Breast epithelium (tissue), 3 donors: ENCODE measurements at regions not wholly inside any gene's neighbourhood (a gene's known extent, or its start where the extent isn't known, plus 50 kb on each side); places are given as distances from the start of the nearest gene placed in this dataset.

Experiments used
- POLR2A ChIP-seq: fragments of 450-650 bp; IDR thresholded peaks from one replicate; pipeline ENCODE4 v1.6.1; 2016; ENCODE audit warnings: antibody characterized with exemption, mild to moderate bottlenecking, moderate library complexity
- POLR2AphosphoS5 ChIP-seq, 3 donors: sonication (generic); formaldehyde crosslinking; IDR thresholded peaks; one replicate each; pipeline ENCODE4 v1.6.1; 2017; ENCODE audit warnings: antibody characterized with exemption in 3 of 3
- TF ChIP-seq, protein P1 (sequence below), 3 donors: fragments of 450-650 bp; IDR thresholded peaks; one replicate each; pipeline ENCODE4 v1.5.1; 2016 to 2017; ENCODE audit warnings: antibody characterized with exemption in 3 of 3, mild to moderate bottlenecking in 3 of 3, moderate library complexity in 3 of 3

DNA sequence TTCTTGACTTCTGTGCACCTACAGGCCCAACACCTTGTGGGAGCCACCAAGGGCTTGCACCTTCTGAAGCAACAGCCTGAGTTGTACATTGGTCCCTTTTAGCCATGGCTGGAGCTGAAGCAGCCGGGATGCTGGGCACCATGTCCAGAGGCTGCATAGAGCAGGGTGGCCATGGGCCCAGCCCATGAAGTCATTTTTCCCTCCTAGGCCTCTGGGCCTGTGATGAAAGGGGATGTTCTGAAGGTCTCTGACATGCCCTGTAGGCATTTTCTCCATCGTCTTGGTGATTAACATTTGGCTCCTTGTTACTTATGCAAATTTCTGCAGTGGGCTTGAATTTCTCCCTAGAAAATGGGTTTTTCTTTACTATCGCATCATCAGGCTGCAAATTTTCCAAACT lies 83.1 kb upstream of the ACVR1 start:
- TF ChIP-seq, protein P1, sequence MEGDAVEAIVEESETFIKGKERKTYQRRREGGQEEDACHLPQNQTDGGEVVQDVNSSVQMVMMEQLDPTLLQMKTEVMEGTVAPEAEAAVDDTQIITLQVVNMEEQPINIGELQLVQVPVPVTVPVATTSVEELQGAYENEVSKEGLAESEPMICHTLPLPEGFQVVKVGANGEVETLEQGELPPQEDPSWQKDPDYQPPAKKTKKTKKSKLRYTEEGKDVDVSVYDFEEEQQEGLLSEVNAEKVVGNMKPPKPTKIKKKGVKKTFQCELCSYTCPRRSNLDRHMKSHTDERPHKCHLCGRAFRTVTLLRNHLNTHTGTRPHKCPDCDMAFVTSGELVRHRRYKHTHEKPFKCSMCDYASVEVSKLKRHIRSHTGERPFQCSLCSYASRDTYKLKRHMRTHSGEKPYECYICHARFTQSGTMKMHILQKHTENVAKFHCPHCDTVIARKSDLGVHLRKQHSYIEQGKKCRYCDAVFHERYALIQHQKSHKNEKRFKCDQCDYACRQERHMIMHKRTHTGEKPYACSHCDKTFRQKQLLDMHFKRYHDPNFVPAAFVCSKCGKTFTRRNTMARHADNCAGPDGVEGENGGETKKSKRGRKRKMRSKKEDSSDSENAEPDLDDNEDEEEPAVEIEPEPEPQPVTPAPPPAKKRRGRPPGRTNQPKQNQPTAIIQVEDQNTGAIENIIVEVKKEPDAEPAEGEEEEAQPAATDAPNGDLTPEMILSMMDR (IDR thresholded peaks at IDR 0.05) = no peak
- TF ChIP-seq POLR2AphosphoS5 (IDR thresholded peaks at IDR 0.05) (no peak), POLR2A (no peak)
